GM10266 (cell line): ENCODE measurements at regions not wholly inside any gene's neighbourhood (a gene's known extent, or its start where the extent isn't known, plus 50 kb on each side); places are given as distances from the start of the nearest gene placed in this dataset.

Experiments used
- DNase-seq: peaks from one replicate; pipeline ENCODE4 v3.0.0; 2012; ENCODE audit errors: extremely low spot score
- TF ChIP-seq, protein P1 (sequence below): IDR thresholded peaks from 2 replicates; pipeline ENCODE4 v1.5.1; 2012; ENCODE audit warnings: mild to moderate bottlenecking, low read depth; ENCODE audit not compliant: control insufficient read depth, insufficient read depth; ENCODE audit errors: missing control alignments

DNA sequence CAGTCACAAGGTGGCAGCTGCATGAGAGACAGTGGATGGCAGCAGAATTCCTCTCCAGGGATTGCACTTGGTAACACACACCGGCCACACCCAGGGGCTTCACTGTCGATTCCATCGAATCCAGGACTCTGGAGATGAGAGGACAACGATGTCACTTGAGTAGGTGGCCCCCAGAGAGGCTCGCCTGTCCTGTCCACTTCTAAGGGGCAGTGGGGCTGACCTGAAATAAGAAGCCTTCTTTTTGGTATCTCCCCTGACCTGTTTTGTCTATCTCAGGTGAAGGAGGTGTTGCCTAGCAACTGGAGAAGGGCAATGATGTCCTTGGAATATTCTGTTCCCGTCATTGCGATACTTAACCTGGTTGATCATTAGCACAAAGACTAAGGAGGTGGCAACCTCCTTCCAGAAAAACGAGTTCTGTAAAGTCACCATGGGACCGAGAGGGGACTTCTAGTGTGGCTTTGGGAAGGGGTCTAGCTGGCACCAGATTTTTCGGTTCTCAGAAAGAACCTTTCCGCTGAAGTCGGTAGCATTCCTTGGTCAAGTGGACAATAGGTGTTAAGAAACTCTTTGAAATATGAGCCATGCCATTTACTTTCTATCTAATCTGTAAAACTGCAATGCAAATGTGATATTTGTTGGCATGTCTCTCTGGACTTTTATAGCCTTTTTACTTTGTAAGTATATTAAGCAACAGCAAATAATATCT, 85.2 kb upstream of the TMPRSS2 start:
- TF ChIP-seq, protein P1, sequence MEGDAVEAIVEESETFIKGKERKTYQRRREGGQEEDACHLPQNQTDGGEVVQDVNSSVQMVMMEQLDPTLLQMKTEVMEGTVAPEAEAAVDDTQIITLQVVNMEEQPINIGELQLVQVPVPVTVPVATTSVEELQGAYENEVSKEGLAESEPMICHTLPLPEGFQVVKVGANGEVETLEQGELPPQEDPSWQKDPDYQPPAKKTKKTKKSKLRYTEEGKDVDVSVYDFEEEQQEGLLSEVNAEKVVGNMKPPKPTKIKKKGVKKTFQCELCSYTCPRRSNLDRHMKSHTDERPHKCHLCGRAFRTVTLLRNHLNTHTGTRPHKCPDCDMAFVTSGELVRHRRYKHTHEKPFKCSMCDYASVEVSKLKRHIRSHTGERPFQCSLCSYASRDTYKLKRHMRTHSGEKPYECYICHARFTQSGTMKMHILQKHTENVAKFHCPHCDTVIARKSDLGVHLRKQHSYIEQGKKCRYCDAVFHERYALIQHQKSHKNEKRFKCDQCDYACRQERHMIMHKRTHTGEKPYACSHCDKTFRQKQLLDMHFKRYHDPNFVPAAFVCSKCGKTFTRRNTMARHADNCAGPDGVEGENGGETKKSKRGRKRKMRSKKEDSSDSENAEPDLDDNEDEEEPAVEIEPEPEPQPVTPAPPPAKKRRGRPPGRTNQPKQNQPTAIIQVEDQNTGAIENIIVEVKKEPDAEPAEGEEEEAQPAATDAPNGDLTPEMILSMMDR: no peak
- no peak for DNase-seq

DNA sequence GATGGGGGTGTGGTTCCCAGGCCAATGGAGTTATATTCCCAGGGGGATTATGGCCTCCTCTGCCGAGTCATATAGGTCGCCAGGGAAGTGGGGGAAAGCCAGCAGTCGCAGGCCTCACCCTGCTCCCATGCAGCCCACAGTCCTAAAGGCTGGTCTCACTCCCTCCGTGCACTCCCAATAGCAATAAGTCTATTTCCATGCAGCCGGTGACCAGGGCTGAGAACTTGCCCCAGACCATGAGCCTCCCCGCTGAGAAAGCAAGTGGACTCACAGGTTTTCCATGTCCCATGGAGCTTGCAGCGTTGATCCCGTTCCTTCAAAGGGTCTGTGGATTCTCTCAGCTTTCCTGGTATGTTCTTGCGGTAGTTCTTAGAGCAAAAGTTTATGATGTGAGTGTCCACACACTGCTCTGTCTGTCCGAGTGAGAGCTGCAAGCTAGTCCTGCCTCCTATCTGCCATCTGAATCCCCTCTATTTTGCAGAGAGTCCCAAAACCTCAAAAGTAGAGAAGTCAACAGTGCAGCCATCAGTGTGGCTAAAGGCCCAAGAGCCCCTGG, 81.7 kb upstream of the TMPRSS2 start:
- DNase-seq: no peak
- TF ChIP-seq, protein P1: no peak

DNA sequence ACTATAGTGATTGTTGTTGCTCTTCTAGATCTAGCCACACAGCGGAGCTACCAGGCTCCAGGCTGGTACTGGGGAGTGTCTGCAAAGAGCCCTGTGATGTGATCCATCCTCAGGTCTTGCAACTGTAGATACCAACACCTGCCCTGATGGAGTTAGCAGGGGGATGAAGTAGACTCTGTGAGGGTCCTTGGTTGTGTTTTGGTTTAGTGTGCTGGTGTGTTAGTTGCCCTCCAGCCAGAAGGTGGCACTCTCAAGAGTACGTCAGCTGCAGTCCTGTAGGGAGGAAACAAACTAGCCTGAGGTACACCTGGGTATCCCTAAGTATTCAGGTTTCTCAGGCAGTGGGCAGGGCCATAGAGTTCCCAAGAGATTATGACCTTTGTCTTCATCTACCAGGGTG, 81.2 kb upstream of the TMPRSS2 start:
- TF ChIP-seq, protein P1: peak; percentile 9
- no peak for DNase-seq

DNA sequence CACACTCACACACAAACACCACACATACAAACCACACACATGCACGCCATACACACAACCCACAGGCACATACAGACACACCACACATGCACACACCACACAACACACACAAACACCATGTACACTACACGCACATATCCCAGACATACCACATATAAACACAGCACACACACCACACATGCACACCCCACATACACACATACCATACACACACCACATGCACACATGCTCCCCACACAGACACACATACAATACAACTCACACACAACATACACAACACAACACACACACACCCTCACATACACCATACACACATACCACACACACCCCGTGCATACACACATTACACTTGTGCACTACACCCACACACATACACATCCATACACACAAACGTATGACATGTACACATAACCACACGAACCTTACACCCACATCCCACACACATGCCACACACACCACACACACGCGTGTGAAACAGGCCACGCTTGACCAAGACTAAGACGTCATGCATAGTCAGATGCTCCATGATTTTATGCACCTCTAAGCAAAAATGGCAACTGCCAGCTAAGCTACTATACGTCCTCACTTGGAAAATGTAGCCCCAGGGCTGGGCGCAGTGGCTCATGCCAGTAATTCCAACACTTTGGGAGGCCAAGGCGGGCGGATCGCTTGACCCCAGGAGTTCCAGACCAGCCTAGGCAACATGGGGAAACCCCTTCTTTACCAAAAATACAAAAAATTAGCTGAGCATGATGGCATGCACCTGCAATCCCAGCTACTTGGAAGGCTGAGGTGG, 77.4 kb upstream of the TMPRSS2 start:
- DNase-seq: no peak

DNA sequence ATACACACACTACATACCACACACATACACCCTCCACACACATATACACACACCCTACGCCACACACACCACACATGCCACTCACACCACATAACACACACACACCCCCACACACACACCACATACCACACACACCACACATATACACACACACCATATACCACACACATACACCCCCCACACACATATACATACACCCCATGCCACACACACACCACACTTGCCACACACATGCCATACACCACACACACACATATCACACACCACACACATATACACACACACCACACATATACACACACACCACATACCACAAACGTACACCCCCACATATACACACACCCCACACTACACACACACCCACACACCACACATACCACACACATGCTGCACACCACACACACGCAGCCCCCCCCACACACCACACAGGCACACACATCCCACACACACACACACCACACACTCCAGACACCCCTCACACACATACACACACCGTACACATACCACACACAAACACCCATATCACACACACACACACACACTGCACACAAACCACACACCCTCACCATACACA, 76.7 kb upstream of the TMPRSS2 start:
- TF ChIP-seq, protein P1: no peak

More for the DNA sequence above, 77.4 kb upstream of the TMPRSS2 start:
- TF ChIP-seq, protein P1: no peak

DNA sequence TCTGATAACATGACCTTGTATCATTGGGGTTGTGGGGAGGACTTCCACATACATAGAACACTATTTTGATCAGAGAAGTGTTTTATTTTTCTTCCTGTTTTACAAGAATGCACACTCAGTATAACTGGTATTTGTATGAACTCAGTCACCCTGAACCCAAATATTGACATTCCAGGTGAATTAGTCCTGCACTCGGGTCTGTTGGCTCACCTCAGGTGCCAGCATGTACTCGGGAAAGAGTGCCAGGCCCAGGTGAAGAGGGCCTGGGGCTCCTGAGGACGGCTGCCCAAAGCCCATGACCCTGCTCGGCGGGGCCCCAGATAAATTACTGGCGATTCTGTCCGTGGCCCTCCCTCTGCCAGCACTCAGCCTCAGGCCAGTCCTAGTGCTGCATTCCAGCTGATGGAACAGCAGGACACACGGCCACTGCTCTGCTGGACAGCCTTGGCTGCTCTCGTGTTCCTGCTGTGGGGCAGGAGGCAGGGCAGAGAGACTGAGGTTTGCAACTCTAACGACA, 75.4 kb upstream of the TMPRSS2 start:
- TF ChIP-seq, protein P1: no peak
- DNase-seq: no peak

More for the DNA sequence above, 76.7 kb upstream of the TMPRSS2 start:
- no peak for DNase-seq
